HG03095 (cell line): ENCODE measurements at regions not wholly inside any gene's neighbourhood (a gene's known extent, or its start where the extent isn't known, plus 50 kb on each side); places are given as distances from the start of the nearest gene placed in this dataset.

Experiments
- ATAC-seq: cut with Tn5 transposase; IDR thresholded peaks from one replicate; pipeline ENCODE4 v1.9.1; 2021; ENCODE audit warnings: moderate library complexity; ENCODE audit not compliant: unreplicated experiment

DNA sequence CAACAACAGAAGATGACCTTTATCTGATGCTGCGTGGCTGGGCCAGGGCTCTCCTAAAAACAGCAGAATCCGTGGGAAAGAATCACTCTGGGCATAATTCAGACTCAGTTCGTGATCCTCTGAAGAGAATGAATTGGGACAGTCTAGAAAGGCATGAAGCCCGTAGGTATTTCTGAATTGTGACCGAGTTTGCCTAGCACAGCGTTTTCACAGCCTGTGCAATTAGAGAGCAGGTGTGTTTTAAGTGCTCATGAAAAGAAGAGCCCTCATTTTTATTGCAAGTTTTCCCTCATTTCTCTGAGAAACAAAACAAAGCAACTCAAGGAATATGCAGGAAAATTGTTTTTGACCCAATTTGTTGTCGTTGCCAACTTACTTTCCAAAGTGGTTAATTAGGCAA, 366.2 kb downstream of the WDR11 start:
- no peak for ATAC-seq

DNA sequence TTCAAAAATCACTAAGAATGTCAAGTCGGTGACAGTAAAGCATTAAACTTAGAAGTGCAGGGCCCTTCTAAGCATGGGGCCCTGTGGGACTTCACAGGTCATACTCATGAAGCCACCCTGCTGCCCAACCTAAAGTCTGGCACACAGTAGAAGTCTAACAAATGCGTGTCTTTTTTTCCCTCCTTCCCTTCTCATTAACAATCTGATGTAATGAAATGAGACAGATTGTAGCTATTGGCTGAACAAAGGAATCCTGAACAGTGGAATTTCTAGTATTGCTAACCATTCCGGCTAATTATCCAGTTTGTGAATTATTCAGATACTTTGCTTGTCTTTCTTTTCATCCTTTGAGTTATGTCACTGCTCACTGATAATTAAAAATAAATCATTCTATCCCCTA, 369.9 kb downstream of the WDR11 start:
- ATAC-seq, result no peak

DNA sequence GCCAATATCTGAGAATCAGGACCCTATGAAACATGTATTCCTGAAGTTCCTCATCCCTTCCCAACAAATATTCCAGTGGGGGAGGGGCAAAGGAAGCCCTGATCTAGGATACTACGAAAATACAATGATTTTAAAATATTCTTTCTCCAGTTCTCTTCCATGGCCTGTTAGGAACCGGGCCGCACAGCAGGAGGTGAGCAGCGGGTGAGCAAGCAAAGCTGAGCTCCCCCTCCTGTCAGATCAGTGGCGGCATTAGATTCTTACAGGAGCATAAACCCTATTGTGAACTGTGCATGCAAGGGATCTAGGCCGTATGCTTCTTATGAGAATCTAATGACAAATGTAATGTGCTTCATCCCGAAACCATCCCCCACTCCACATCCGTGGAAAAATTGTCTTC, 370.8 kb downstream of the WDR11 start:
- no peak for ATAC-seq

DNA sequence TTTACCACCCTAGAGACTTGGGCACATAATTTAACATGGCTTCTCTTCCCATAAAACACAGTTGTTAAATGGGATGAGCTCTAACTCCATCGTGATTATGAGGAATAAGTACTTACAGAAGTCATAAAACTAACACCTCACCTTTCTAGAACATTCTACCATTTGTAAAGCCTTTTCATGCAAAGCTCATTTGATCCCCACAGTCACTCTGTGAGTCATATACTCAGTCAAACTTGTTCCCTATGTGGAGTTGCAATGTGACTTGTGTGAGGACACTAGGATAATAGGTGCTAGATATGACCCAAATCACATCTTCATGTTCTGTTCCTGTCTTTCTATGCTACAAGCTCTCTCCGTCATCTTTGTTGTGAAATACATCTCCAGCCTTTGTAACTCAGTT, 371.7 kb downstream of the WDR11 start:
- ATAC-seq, result no peak

DNA sequence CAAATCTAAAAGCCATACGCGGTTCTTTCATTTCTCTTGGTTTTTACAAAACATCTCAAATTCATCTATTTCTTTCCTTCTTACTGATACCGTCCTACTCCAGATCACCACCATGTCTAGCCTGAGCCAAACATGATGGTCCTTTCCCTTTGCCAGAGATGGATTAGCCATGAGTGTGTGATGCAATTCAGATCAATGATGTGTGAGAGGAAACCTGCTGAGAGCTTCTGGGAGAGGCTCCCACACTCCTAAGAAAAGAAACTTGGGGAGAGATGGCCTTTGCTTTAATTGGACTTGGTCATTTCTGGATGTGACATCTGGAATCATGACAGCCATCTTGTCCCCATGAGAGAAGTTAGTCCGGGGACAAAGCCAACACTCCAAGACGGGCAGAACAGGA, 367.2 kb downstream of the FGFR2 start:
- no peak for ATAC-seq

DNA sequence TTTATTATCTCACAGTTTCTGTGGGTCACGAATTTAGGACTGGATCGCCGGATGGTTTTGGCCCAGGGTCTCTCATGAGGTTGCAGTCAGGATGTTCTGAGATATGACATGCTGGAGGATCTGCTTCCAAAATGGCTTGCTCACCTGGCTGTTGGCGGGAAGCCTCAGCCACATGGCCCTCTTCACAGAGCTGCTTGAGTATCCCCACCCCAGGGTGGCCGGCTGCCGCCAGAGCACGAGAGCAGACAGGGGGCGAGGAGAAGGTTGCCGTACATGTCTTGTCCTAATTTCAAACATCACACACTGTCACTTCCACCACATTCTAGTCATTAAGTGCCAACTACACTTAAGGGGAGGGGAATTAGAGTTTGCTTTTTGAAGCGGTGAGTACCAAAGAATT, 365.8 kb downstream of the FGFR2 start:
- no peak for ATAC-seq

DNA sequence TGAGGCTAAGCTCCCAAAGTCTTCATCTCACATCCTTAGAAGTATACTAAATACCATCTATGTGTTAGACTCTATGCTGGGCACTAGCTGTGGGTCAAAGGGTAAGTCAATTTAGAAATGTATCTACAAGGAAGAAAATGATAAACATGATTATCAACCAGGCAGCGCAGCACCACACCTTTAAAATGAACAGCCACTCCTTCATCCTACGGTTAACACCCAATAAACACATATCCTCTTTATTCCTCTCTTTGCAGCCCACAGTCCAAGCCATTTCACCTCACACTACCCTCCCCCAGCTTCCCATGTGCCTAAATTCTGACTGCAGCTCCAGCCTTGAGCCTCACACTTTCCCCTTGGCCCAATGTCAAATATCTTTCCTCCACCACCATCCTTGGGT, 362.6 kb downstream of the FGFR2 start:
- ATAC-seq, result no peak

DNA sequence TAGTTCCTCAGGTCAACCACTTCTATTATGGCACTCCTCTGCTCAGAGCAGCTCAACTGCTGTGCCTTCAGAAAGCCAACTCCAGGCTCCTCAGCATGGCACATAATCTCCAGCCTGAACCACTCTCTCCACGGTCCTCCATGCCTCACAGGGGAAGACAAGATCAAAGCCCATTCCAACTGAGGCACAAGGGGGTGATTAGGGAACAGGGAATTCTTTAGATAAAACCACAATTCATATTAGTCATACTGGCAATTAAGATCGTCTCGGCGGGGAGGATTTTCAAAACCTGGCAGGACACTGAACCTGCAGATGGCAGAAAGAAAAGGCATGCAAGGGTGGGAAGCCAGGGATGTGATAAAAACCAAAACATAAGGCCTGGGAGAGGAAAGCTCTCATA, 361.6 kb downstream of the FGFR2 start:
- no peak for ATAC-seq

DNA sequence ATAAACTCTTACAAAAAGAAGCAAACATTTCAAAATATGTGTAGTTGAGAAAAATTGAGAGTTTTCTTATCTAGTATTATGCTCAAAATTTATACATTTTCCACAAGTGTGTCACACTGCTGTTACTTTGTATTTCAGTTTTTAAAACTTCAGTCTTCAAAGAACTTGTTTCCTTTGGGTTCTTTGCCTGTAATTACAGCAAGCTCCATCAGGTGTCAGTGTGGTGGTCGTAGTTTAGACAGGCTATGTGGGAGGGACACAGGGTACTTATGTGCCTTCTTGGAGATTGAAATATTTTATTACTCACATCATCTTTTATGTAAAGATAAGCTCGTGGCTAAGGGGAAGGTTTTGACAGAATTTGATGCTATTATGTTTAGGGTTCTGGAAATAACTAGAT, 360.5 kb downstream of the FGFR2 start:
- ATAC-seq, result no peak

DNA sequence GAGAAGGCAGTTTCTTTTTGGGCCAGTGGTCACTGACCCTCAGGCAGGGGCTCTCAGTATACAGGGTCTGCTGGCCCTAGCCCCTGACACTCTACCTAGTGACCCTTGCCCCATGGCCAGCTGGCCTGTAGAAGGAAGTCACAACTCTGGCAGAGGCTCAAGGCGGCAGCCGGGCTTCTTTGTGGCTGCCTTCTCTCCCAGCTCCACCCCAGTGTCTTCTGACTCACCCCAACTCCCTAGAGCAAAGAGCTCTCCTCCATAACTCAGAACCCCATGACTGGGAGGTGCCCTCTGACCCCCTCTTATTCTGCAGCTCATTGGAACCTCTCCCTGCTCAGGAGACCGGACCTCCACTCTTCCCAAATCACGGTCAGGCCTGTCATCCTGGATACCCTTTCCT, 358.2 kb downstream of the FGFR2 start:
- no peak for ATAC-seq

DNA sequence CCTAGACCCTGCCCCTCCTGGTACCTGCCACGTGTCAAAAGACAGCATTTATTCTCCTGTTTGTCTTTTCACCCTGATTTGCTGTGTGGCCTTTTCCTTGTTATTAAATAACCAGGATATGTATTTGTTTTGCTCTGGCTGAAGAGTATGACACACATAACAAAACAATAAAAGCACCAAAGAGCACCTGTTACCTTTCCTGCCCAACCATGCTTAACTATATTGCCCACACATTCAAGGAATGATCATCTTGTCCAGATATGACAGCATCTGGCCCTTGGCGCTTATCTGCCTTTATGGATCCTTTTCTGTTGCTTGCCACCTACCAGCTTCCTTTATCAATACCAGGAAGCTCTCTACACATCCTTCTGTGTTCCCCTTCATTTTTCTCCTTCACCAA, 357.7 kb downstream of the FGFR2 start:
- ATAC-seq, result no peak

DNA sequence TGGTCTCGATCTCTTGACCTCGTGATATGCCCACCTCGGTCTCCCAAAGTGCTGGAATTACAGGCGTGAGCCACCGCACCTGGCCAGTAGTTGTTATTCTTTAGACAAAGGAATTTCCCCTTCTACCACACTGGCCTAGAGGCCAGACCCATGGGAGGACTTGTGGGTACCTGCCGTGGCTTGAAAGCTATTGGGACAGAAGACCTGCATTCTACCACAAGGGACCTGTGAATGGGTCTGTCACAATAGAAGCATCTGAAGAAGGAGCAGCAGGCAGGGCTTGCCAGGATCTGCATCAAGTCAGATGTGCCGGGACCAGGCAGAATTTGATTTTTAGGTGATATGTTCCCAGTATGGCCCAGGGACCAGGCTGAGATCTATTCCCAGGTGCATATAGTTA, 356.9 kb downstream of the FGFR2 start:
- ATAC-seq, result no peak

DNA sequence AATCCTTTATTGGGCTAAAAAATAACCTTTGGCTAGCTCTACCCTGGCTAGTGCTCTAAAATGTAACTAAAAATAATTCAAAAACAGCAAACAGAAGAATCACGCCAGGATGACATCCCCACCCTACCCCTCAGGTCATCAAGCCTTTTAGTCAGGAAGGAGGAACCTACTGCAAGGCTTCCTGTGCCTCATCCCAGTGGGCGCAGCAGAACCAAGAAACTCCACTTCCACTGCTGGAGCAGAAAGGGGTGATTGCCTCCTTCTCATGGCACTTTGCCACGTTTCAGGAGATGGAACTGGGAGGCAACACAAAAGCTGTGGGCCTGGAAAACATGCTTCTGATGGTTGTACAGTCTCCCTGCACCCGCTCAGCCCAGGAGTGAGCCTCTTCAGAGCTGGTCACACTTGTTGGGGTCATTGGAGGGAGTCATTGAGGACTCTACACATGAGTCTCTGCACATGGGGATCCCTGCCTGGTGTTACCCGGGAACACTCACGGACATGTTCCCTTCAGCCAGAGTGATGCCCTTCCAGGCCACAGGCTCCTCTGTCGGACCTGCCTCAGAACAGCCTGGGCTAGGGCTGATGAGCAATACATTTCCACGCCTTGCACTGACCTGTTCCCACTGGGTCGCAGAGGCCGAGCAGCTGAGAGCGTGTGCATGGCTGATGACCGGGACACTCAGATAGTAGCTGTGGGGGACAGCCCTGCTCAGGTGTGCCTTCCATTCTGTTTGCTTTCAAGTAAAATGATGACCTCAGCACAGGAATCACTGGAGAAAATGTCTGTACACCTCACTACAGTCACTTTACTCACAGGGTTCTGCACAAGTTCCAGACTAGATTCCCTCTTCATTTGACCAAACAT, 355.3 kb downstream of the FGFR2 start:
- ATAC-seq, result no peak

DNA sequence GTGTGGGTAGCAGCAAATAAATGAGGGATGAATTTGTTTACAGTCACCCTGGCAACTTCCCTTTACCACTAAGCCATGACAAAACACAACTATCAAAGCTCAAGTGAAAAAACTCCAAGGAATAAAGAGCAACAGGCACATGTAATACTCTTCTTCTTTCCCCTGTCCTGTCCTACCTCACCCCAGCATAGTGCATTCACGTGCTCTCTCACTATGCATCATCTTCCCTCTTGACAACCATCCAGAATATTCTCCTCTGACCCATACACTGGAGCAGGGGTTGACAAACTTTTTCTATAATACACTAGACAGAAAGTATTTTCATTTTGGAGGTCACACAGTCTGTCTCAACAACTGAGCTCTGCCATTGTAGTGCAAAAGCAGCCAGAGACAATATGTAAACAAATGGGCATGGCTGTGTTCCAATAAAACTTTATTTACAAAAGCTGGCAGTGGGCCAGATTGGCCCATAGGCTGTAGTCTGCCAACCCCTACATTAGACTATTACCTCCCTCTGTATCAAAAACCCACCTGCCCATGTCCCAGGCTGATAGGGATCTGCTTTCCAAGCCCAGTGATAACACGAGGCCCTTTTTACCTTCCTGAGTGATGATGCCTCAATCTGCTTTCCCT, 354.5 kb downstream of the FGFR2 start:
- no peak for ATAC-seq

DNA sequence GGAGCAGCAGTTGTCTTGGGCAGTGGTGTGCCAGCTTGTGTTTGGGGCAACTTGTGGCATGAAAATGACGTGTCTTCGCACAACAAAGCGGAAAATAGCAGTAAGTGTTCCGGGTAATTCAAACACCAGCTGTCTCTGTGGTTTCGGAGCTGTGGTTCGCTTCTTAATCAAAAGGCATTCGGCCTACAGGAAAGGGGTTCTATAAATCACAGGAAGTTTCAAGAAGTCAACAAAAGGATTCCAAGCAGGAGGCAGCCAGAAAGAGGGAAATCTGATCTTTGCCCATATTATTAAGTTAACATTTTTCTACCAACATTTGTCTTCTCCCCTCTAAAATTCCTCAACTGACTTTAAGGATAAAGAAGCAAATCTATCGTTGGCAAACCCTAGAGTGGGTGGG, 353.4 kb downstream of the FGFR2 start:
- no peak for ATAC-seq

DNA sequence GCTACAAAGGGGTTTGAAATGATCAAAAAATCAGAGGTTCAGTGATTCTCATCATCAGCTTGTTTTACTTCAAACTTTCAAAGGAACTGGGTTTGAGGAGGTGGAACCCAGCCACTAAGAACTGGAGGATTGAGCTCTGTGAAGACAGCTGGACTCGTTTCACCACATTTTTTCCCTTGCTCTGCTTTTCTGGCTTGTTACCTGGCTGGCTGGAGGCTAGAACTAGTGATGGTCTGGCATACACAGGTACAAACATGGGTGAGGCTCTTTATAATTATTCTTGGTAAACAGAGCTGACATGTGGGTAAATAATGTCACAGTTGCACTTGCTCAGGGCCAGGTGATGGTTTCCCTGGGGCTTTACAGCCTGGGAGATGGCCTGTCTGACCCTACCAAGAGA, 352.5 kb downstream of the FGFR2 start:
- ATAC-seq, result no peak

DNA sequence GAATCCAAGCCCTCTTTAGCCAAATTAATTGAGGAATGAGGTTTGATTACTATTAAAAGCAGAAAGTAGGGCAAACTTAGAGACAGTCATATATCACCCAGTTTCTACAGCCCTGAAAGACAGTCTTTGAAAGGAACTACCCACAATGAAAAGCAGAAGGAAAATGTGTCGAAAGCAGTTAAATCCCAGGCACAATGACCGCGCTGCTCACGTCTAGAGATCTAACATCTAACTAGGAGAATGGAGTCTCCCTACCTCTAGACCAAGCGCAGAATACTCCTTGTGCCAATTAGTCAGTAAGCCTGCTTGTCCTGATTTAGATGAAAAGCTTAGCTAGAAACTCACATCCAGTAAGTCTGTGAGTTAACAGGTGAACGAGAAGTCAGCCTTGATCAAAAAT, 350.0 kb downstream of the FGFR2 start:
- no peak for ATAC-seq

DNA sequence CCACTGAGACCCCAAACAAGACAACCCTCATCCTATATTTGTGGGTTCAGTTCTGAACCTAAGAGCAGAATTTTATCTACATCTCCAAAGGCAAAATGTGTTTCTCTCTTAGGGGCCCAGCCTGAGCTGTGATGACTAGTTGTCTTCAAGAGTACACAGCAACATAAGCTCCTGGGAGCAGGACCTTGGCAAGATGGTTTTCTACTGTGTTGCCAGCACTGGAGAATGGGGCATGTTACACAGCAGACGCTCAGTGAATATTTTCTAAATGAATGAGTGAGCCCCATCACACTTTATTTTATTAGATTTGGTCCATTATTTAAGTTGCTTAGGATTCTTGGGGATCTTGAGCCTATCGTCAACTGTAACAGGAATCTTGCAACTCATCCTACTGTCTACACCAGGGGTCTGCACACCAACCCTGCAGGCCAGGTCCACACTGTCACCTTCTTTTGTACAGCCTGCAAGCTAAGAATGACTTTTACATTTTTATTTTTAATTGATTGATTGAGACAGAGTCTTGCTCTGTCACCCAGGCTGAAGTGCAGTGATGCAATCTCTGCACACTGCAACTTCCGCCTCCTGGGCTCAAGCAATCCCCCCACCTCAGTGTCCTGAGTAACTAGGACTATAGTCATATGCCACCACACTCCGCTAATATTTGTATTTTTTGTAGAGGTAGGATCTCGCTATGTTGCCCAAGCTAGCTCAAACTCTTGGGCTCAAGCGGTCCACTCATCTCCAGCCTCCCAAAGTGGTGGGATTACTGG, 347.1 kb downstream of the FGFR2 start:
- ATAC-seq, result no peak

DNA sequence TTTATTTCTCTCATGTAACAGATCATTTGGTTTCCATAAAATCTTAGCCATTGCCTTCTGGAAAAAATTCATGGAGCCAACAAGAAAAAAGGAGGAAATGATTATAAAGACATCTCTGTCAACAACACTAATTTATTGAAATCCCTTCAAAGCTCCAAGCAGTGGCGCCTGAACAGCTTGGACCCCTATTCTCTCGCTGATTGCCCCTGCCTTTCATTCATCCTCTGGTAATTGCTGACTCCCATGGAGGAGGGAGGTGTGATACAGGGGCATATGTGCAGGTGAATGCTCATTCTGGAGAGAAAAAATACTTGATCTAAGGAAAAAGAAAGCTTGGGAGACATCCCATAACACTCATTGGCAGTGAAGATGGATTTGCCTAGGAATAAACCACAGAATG, 345.5 kb downstream of the FGFR2 start:
- no peak for ATAC-seq

DNA sequence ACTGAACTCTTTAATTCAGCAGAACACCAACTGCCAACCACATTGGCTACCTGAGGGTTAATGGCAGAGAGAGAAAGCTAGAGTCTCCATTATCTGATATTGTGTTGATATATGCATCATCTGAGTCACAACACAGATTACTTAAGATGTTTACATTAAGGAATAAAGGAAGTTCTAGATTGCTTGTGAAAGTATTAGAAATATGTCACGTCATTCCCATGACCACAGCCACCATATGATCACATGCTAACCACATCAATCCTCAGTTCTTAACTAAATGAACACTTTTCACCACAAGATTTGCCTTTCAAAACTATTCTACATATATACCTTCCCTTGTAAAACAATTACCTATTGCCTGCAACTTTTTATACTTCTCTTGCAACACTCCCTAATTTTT, 337.9 kb downstream of the FGFR2 start:
- no peak for ATAC-seq

DNA sequence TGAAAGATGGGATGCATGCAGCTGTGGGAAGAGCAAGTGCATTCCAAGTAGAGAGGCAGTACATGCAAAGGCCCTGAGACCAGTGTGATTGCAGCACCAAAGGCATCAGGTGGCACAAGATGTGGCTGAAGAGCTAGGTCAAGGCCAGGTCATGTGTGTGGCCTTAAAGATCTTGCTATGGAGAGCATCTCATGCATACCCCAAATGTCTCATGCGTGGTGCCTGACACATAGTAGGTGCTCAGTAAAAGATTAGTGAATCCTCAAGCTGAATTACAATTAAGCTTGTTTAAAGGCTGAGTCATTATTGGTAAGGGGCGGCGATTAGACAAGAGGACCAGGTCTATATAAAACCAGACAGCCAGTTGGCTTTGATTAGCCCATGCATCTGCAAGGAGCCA, 336.6 kb downstream of the FGFR2 start:
- ATAC-seq, result no peak
